Common myeloid progenitor, CD34-positive (primary cell): ENCODE measurements at regions not wholly inside any gene's neighbourhood (a gene's known extent, or its start where the extent isn't known, plus 50 kb on each side); places are given as distances from the start of the nearest gene placed in this dataset.

Experiments
- CTCF ChIA-PET: fragments of 350-600 bp; sonication (Branson Sonifier 250); formaldehyde crosslinking; loops from one replicate; lab custom pipeline; 2021; ENCODE audit warnings: antibody characterized with exemption; lab: Charles Lee
- POLR2A ChIA-PET: fragments of 350-600 bp; sonication (Branson Sonifier 250); formaldehyde crosslinking; loops from one replicate; lab custom pipeline; 2021; ENCODE audit warnings: antibody characterized with exemption; lab: Charles Lee
- DNase-seq, 3 donors: peaks; one replicate each; pipeline versions ENCODE4 v3.0.0 to v3.0.0-alpha.2; 2013
- H3K27ac ChIP-seq, 2 experiments: 1 replicate in 1 of 2; 2 replicates in 1 of 2; pipeline ENCODE4 v1.7.0; 2013; ENCODE audit warnings: inconsistent platforms in 2 of 2, low read length in 2 of 2, mild to moderate bottlenecking in 2 of 2, low read depth in 1 of 2, moderate library complexity in 1 of 2; ENCODE audit not compliant: severe bottlenecking in 2 of 2, insufficient read depth in 1 of 2, poor library complexity in 1 of 2
- H3K27me3 ChIP-seq, 5 experiments: replicated peaks in 2 of 5; 1 replicate in 3 of 5; 2 replicates in 2 of 5; pipeline versions ENCODE4 v1.6.1 to v1.7.0; 2013; ENCODE audit warnings: low read length in 4 of 5, mild to moderate bottlenecking in 2 of 5, moderate library complexity in 2 of 5, inconsistent platforms in 1 of 5; ENCODE audit not compliant: insufficient read depth in 5 of 5, control insufficient read depth in 4 of 5
- H3K36me3 ChIP-seq, 4 experiments: 1 replicate in 2 of 4; 2 replicates in 2 of 4; pipeline versions ENCODE4 v1.6.1 to v1.7.0; 2013; ENCODE audit warnings: low read length in 3 of 4, control low read depth in 1 of 4, mild to moderate bottlenecking in 1 of 4; ENCODE audit not compliant: control insufficient read depth in 4 of 4, insufficient read depth in 4 of 4
- H3K4me1 ChIP-seq, 4 experiments: 1 replicate in 3 of 4; 2 replicates in 1 of 4; pipeline versions ENCODE4 v1.6.1 to v1.7.1; 2013; ENCODE audit warnings: low read length in 3 of 4, mild to moderate bottlenecking in 3 of 4, control low read depth in 1 of 4, inconsistent platforms in 1 of 4, moderate library complexity in 1 of 4; ENCODE audit not compliant: control insufficient read depth in 4 of 4, insufficient read depth in 4 of 4; ENCODE audit errors: control extremely low read depth in 1 of 4
- H3K4me3 ChIP-seq, 7 experiments: 1 replicate in 4 of 7; 2 replicates in 3 of 7; pipeline versions ENCODE4 v1.5.1 to v1.7.0; 2013; ENCODE audit warnings: mild to moderate bottlenecking in 7 of 7, low read length in 6 of 7, moderate library complexity in 6 of 7, inconsistent platforms in 2 of 7, low read depth in 2 of 7, control low read depth in 1 of 7; ENCODE audit not compliant: insufficient read depth in 4 of 7, control insufficient read depth in 1 of 7; ENCODE audit errors: extremely low read depth in 1 of 7
- H3K9me3 ChIP-seq, 5 experiments: 1 replicate in 4 of 5; 2 replicates in 1 of 5; pipeline versions ENCODE4 v1.6.1 to v1.7.1; 2013; ENCODE audit warnings: low read length in 4 of 5, mild to moderate bottlenecking in 2 of 5, inconsistent platforms in 1 of 5, low read depth in 1 of 5, moderate library complexity in 1 of 5; ENCODE audit not compliant: control insufficient read depth in 4 of 5, insufficient read depth in 2 of 5; ENCODE audit errors: control extremely low read depth in 1 of 5
- WGBS: methylation state at CpG from one replicate; pipeline ENCODE4 v1.1.5; 2013; ENCODE audit not compliant: insufficient coverage; 5-methylcytosine and 5-hydroxymethylcytosine counted together

- peaks cover under 1 to 59% (median 22%) of the 10 kb centered on the region in 5 experiments for H3K27me3 ChIP-seq
- ChIA-PET CTCF (no interaction called here), POLR2A (no interaction called here)
Measured at GRCh38 chr2:242054406-242054805, 184.9 kb downstream of the RTP5 start.

GRCh38 chr2:242054881-242055801, 185.6 kb downstream of the RTP5 start:
- Histone ChIP-seq H3K4me3 (no peak overlapping the region), H3K9me3 (peaks cover 0 to 7% (median 2%) of the 10 kb centered on the region in 5 experiments), H3K27me3 (peaks cover 3 to 59% (median 22%) of the 10 kb centered on the region in 5 experiments), H3K4me1 (no peaks in the 10 kb centered on the region), H3K27ac (no peak overlapping the region), H3K36me3 (no peaks in the 10 kb centered on the region)
- 93% methylated on average over 22 of the region's 39 CpGs for WGBS
- ChIA-PET CTCF (no interaction called here), POLR2A (no interaction called here)
- DNase-seq, result no peak

More at GRCh38 chr2:242054406-242054805, 184.9 kb downstream of the RTP5 start:
- H3K36me3 ChIP-seq, result no peaks in the 10 kb centered on the region
- no peaks in the 10 kb centered on the region for H3K4me1 ChIP-seq
- WGBS, result 100% methylated on average over 2 of the region's 6 CpGs
- H3K4me3 ChIP-seq, result no peak overlapping the region
- peaks cover 0 to 7% (median under 1%) of the 10 kb centered on the region in 5 experiments for H3K9me3 ChIP-seq
- no peak for DNase-seq
- H3K27ac ChIP-seq, result no peak overlapping the region

GRCh38 chr2:242056026-242056425, 186.5 kb downstream of the RTP5 start:
- Histone ChIP-seq H3K27me3 (peaks cover 3 to 60% (median 22%) of the 10 kb centered on the region in 5 experiments), H3K27ac (no peak overlapping the region), H3K36me3 (no peaks in the 10 kb centered on the region), H3K4me3 (no peak overlapping the region), H3K4me1 (no peaks in the 10 kb centered on the region), H3K9me3 (peaks cover 3 to 15% (median 7%) of the 10 kb centered on the region in 5 experiments)
- WGBS, result 87% methylated on average over 3 of the region's 10 CpGs
- no peak for DNase-seq
- ChIA-PET POLR2A (no interaction called here), CTCF (no interaction called here)

- ChIA-PET POLR2A (no interaction called here), CTCF (interaction anchor here (1.1 kb wide), 1 partner anchor 36 kb away, joined by 3 read pairs; no protein-coding TSS in a partner anchor)
- 95% methylated on average over 7 of the region's 11 CpGs for WGBS
Measured at GRCh38 chr2:242056785-242057184, 187.3 kb downstream of the RTP5 start.

GRCh38 chr2:242057379-242058040, 188.0 kb downstream of the RTP5 start:
- H3K4me1 ChIP-seq, result no peaks in the 10 kb centered on the region
- WGBS, result 89% methylated on average over 17 of the region's 19 CpGs
- DNase-seq, result no peak
- H3K4me3 ChIP-seq, result no peak overlapping the region
- ChIA-PET POLR2A (no interaction called here), CTCF (interaction anchor here (1.1 kb wide), 1 partner anchor 37 kb away, joined by 3 read pairs; no protein-coding TSS in a partner anchor)
- no peaks in the 10 kb centered on the region for H3K36me3 ChIP-seq
- no peak overlapping the region for H3K27ac ChIP-seq
- peaks cover 3 to 15% (median 7%) of the 10 kb centered on the region in 5 experiments for H3K9me3 ChIP-seq
- H3K27me3 ChIP-seq, result peaks cover 3 to 53% (median 19%) of the 10 kb centered on the region in 5 experiments

More at GRCh38 chr2:242056785-242057184, 187.3 kb downstream of the RTP5 start:
- Histone ChIP-seq H3K9me3 (peaks cover 3 to 15% (median 7%) of the 10 kb centered on the region in 5 experiments), H3K27ac (no peak overlapping the region), H3K36me3 (no peaks in the 10 kb centered on the region), H3K27me3 (peaks cover 3 to 57% (median 22%) of the 10 kb centered on the region in 5 experiments), H3K4me3 (no peak overlapping the region), H3K4me1 (no peaks in the 10 kb centered on the region)
- DNase-seq, result no peak

GRCh38 chr2:242058116-242058680, 188.7 kb downstream of the RTP5 start:
- no peak for DNase-seq
- 64% methylated on average over 6 of the region's 11 CpGs for WGBS
- Histone ChIP-seq H3K4me3 (no peak overlapping the region), H3K4me1 (no peaks in the 10 kb centered on the region), H3K9me3 (peaks cover 3 to 15% (median 7%) of the 10 kb centered on the region in 5 experiments), H3K27me3 (peaks cover 3 to 47% (median 19%) of the 10 kb centered on the region in 5 experiments), H3K36me3 (no peaks in the 10 kb centered on the region), H3K27ac (no peak overlapping the region)
- CTCF ChIA-PET, result no interaction called here
- POLR2A ChIA-PET, result no interaction called here
